ENCODE measurements at regions not wholly inside any gene's neighbourhood (a gene's known extent, or its start where the extent isn't known, plus 50 kb on each side); places are given as distances from the start of the nearest gene placed in this dataset.
"Not testable (repeated sequence)": the region's sequence is repeated elsewhere in the genome, so short reads cannot be mapped to it uniquely, and the experiment has no call there.

DNA sequence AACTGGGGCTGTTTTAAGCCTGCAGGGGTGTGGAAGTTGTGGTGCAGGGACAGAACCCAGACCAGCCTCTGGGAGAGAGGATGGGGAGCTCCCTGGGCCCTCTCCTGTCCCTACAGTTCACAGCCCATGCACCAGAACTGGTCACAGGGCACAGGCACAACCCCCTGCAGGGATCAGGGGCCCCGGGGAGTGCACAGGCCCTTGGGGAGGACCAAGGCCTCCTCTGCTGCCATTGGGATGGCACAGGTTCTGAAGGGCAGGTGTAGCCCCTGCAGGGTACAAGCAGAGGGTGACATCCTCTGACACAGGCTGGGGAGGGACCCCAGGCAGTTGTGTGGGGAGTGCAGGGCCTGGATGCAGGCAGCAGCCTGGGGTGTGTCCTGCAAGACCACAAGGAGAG is 66.4 kb upstream of the SFSWAP start:
- 20 to 80% (median 77%) methylated on average over 1 of the region's 1 CpG; no CpG with 5 or more reads in 1 of the 4 donors for WGBS, 4 donors
- no peak for TF ChIP-seq POLR2A (IDR thresholded peaks at IDR 0.05)
- TF ChIP-seq, protein P1, sequence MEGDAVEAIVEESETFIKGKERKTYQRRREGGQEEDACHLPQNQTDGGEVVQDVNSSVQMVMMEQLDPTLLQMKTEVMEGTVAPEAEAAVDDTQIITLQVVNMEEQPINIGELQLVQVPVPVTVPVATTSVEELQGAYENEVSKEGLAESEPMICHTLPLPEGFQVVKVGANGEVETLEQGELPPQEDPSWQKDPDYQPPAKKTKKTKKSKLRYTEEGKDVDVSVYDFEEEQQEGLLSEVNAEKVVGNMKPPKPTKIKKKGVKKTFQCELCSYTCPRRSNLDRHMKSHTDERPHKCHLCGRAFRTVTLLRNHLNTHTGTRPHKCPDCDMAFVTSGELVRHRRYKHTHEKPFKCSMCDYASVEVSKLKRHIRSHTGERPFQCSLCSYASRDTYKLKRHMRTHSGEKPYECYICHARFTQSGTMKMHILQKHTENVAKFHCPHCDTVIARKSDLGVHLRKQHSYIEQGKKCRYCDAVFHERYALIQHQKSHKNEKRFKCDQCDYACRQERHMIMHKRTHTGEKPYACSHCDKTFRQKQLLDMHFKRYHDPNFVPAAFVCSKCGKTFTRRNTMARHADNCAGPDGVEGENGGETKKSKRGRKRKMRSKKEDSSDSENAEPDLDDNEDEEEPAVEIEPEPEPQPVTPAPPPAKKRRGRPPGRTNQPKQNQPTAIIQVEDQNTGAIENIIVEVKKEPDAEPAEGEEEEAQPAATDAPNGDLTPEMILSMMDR (IDR thresholded peaks at IDR 0.05), result no peak
- intact Hi-C loops (cut with DNase I), result loop anchor here in 1 of 2 donors (5.0 kb wide), 1 partner anchor 337 kb away; no protein-coding TSS in a partner anchor

GRCh38 chr12:131644917-131645316 is 66.0 kb upstream of the SFSWAP start:
- H3K27me3 ChIP-seq; H3K9me3 ChIP-seq (replicated peaks in 1 of 3); DNase-seq; H3K27ac ChIP-seq; H3K4me1 ChIP-seq (replicated peaks in 1 of 2); H3K4me3 ChIP-seq; H3K36me3 ChIP-seq (replicated peaks in 1 of 2): not testable (repeated sequence)
- WGBS, 4 donors, result 60 to 83% (median 69%) methylated on average over 6 to 9 of the region's 9 CpGs
- intact Hi-C loops (cut with DNase I), result loop anchor here in 1 of 2 donors (5.0 kb wide), 1 partner anchor 338 kb away; no protein-coding TSS in a partner anchor

More for the DNA sequence above, 66.4 kb upstream of the SFSWAP start:
- Histone ChIP-seq H3K27ac (no peak overlapping the region), H3K9me3 (replicated peaks in 1 of 3) (no peaks in the 10 kb centered on the region), H3K27me3 (no peaks in the 10 kb centered on the region), H3K36me3 (replicated peaks in 1 of 2) (no peaks in the 10 kb centered on the region), H3K4me3 (no peak overlapping the region), H3K4me1 (replicated peaks in 1 of 2) (no peaks in the 10 kb centered on the region)
- DNase-seq, result no peak

DNA sequence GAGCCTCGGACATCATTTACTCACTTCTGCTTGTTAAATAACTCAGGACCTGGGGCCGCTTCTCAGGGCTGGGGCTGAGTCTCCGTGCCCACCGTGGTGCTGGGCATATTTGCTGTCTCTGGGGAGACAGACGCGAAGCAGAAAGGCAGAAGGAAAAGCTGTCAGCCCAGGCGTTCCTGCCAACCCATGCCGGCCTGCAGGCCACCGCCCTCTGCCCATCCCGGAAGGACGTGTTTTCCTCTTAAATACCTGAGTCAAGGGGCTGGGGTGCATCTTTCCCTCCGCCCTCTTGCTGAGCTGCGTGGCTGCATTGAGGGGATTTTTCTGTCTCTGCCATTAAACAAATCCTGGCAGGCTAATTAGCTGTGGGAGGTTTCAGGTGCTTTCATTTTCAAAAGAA is 65.3 kb upstream of the SFSWAP start:
- H3K27me3 ChIP-seq; H3K4me1 ChIP-seq (replicated peaks in 1 of 2); H3K4me3 ChIP-seq; intact Hi-C loops (cut with DNase I); H3K27ac ChIP-seq; DNase-seq; H3K9me3 ChIP-seq (replicated peaks in 1 of 3); H3K36me3 ChIP-seq (replicated peaks in 1 of 2): not testable (repeated sequence)
- 29 to 35% (median 31%) methylated on average over 6 to 10 of the region's 13 CpGs for WGBS, 4 donors

DNA sequence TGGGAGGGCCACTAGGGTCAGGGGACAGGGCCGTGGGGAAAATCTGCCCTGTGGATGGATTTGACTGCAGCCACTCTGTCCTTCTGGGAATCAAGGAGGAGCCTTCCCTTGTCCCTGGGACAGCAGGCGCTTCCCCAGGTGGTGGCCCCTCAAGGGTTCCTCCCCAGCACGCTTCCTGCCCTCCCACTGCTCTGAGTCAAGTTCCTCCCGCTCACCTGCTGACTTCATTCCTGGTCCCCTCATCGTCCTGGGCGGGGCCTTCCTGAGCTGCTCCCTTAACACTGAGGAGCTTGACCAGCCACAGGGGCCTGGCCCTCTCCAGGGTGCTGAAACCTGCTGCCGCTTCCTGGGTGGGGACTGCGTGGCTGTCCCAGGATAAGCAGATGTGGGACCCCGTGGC is 64.4 kb upstream of the SFSWAP start:
- DNase-seq; intact Hi-C loops (cut with DNase I); H3K9me3 ChIP-seq (replicated peaks in 1 of 3); H3K27me3 ChIP-seq; H3K27ac ChIP-seq; H3K36me3 ChIP-seq (replicated peaks in 1 of 2); H3K4me1 ChIP-seq (replicated peaks in 1 of 2); H3K4me3 ChIP-seq: not testable (repeated sequence)
- 19 to 23% methylated on average over 6 of the region's 9 CpGs; no CpG with 5 or more reads in 2 of the 4 donors for WGBS, 4 donors

DNA sequence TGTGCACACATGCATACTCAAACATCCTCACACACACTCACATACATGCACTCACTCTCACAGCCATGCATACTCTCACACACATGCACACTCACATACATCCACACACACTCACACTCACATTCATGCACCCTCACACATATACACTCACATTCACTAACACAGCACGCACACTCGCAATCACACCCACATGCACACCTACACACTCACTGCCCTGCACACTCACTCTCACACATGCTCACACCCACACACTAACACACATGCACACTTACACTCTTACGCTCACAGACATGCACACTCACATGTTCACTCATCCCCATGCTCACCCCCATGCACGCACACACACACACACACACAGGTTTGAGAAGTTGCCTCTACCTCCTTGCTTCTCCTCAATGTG is 63.2 kb upstream of the SFSWAP start:
- DNase-seq, result no peak
- TF ChIP-seq, protein P1 (IDR thresholded peaks at IDR 0.05), result no peak
- no peak for TF ChIP-seq POLR2A (IDR thresholded peaks at IDR 0.05)
- Histone ChIP-seq H3K36me3 (replicated peaks in 1 of 2) (no peaks in the 10 kb centered on the region), H3K9me3 (replicated peaks in 1 of 3) (no peaks in the 10 kb centered on the region), H3K4me3 (no peak overlapping the region), H3K4me1 (replicated peaks in 1 of 2) (no peaks in the 10 kb centered on the region), H3K27me3 (no peaks in the 10 kb centered on the region), H3K27ac (no peak overlapping the region)
- WGBS, 4 donors, result 81 to 97% (median 94%) methylated on average over 4 of the region's 4 CpGs; no CpG with 5 or more reads in 1 of the 4 donors
- intact Hi-C loops (cut with DNase I), result no loop called here

DNA sequence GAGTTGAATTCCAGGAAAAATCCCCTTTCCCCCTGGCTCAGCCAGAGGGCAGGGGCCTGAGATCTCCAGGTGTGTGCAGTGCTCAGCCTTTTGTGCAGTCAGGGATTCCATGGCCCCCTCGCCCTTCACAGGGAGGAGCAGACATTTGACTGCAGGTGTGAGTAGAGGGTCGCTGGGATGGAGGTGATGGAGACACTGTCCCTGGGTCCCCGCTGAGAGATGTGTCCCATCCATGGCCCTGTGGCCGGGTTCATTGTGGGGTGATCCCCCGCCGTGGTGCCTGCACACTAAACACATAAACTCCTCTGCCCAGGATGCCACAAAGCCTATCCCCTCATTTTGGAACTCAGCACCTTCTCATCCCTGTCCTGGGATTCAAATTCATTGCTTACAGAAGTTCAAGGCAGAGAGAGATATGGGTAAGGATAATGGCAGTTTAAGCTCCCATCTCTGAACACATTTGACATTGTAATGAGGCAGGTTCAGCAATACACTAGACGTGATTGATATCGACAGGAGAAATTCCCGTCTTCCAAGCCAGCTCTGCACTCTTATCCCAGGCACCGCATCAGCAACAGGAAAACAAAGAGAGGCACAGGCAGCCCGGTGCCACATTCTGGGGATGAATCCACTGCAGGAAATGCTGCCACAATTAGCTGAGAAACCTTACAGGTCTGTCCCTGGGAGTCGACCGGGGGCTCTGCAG is 55.3 kb upstream of the SFSWAP start:
- DNase-seq; H3K27me3 ChIP-seq; H3K27ac ChIP-seq; H3K4me1 ChIP-seq (replicated peaks in 1 of 2); intact Hi-C loops (cut with DNase I); H3K9me3 ChIP-seq (replicated peaks in 1 of 3); H3K4me3 ChIP-seq; H3K36me3 ChIP-seq (replicated peaks in 1 of 2): not testable (repeated sequence)
- WGBS, 4 donors, result 52 to 78% (median 66%) methylated on average over 6 of the region's 13 CpGs; no CpG with 5 or more reads in 1 of the 4 donors

DNA sequence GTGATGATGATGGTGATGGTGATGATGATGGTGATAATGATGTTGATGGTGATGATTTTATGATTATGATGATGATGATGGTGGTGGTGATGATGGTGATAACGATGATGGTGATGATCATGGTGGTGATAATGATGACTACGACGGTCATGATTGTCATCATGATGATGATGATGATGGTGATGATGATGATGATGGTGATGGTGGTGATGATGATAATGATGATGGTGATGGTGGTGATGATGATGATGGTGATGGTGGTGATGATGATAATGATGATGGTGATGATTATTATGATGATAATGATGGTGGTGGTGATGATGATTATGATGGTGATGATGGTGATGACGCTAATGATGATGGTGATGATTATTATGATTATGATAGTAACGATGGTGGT is 54.1 kb upstream of the SFSWAP start:
- H3K27me3 ChIP-seq; intact Hi-C loops (cut with DNase I); H3K9me3 ChIP-seq (replicated peaks in 1 of 3); H3K27ac ChIP-seq; H3K36me3 ChIP-seq (replicated peaks in 1 of 2); DNase-seq; H3K4me3 ChIP-seq; H3K4me1 ChIP-seq (replicated peaks in 1 of 2): not testable (repeated sequence)
- 81 to 94% (median 86%) methylated on average over 3 to 5 of the region's 5 CpGs; no CpG with 5 or more reads in 1 of the 4 donors for WGBS, 4 donors

DNA sequence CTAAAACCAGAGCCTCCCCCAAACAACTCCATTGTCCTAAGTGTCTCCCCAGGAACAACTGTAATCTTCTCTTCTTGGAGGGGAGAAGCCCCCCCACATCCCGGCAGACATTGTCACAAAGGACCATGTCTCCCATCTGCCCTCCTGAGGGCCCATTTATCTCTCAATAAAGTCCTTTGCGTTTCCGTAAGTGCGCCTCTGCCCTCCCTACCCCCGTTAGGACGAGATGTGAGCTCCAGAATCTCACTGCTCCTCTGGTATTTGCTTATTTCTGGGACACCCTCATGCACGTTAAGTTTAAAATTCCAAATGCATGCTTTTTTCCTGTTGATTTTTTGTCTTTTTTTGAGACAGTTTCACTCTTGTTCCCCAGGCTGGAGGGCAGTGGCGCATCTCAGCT is 52.3 kb upstream of the SFSWAP start:
- WGBS, 4 donors, result 66 to 75% (median 71%) methylated on average over 6 to 7 of the region's 8 CpGs
- H3K9me3 ChIP-seq (replicated peaks in 1 of 3); intact Hi-C loops (cut with DNase I); H3K36me3 ChIP-seq (replicated peaks in 1 of 2); H3K4me1 ChIP-seq (replicated peaks in 1 of 2); DNase-seq; H3K4me3 ChIP-seq; H3K27ac ChIP-seq; H3K27me3 ChIP-seq: not testable (repeated sequence)

DNA sequence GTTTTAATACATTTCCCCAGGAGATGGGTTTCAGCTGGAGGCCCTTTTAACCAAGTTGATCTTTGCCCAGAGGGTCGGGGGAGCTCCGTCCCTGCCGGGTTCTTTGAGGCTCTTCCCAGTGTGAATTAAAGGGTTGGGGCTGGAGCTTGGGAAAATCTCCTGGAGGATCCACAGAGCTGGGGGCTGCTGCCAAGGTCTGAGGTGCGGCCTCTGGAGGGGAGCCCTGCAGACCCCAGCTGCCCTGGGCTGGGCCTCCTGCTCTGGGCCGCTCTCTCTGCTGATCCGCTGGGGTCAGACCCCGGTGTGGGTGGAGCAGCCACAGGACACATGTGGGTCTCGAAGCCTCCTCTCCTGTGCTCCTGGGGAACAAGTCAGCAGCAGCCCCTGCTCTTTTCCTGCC is 51.4 kb upstream of the SFSWAP start:
- intact Hi-C loops (cut with DNase I); H3K36me3 ChIP-seq (replicated peaks in 1 of 2); H3K27ac ChIP-seq; H3K4me1 ChIP-seq (replicated peaks in 1 of 2); DNase-seq; H3K9me3 ChIP-seq (replicated peaks in 1 of 3); H3K4me3 ChIP-seq; H3K27me3 ChIP-seq: not testable (repeated sequence)
- WGBS, 4 donors, result 43 to 68% (median 56%) methylated on average over 3 to 8 of the region's 8 CpGs

Measured in adrenal gland (tissue), 9 donors.